NCI-H2081 (cell line): ENCODE measurements at regions not wholly inside any gene's neighbourhood (a gene's known extent, or its start where the extent isn't known, plus 50 kb on each side); places are given as distances from the start of the nearest gene placed in this dataset.
"Not testable (repeated sequence)": the region's sequence is repeated elsewhere in the genome, so short reads cannot be mapped to it uniquely, and the experiment has no call there.

Experiments
- DNase-seq, 2 experiments: peaks; one replicate each; lab custom pipeline; 2025; lab: John Stamatoyannopoulos, UW

GRCh38 chr1:94362466-94363058 lies 55.6 kb upstream of the ABCD3 start:
- no peak for DNase-seq

- DNase-seq: no peak
Observed at GRCh38 chr1:94358630-94359599, 59.3 kb upstream of the ABCD3 start.

- no peak for DNase-seq
Observed at GRCh38 chr1:94357661-94358060, 60.5 kb upstream of the ABCD3 start.

- no peak for DNase-seq
Observed at GRCh38 chr1:94355485-94355980, 62.7 kb upstream of the ABCD3 start.

GRCh38 chr1:94351481-94351880 lies 66.7 kb upstream of the ABCD3 start:
- DNase-seq: no peak

- no peak for DNase-seq
Observed at GRCh38 chr1:94350350-94350924, 67.8 kb upstream of the ABCD3 start.

GRCh38 chr1:94349853-94350252 lies 68.3 kb upstream of the ABCD3 start:
- no peak for DNase-seq

GRCh38 chr1:94348386-94348785 lies 69.8 kb upstream of the ABCD3 start:
- DNase-seq: not testable (repeated sequence)

- no peak for DNase-seq
Observed at GRCh38 chr1:94345148-94345721, 73.0 kb upstream of the ABCD3 start.

GRCh38 chr1:94342416-94342815 lies 75.8 kb upstream of the ABCD3 start:
- no peak for DNase-seq

- DNase-seq: no peak
Observed at GRCh38 chr1:94339206-94339927, 78.8 kb upstream of the ABCD3 start.

GRCh38 chr1:94336991-94337390 lies 81.2 kb upstream of the ABCD3 start:
- DNase-seq: no peak

- peak; percentile 72 to 82 for DNase-seq
Observed at GRCh38 chr1:94335950-94336349, 82.2 kb upstream of the ABCD3 start.

- no peak for DNase-seq
Observed at GRCh38 chr1:94335447-94335846, 82.7 kb upstream of the ABCD3 start.

- no peak for DNase-seq
Observed at GRCh38 chr1:94334764-94335163, 83.4 kb upstream of the ABCD3 start.

GRCh38 chr1:94332952-94333351 lies 85.2 kb upstream of the ABCD3 start:
- DNase-seq: no peak

- no peak for DNase-seq
Observed at GRCh38 chr1:94332516-94332915, 85.7 kb upstream of the ABCD3 start.

- DNase-seq: no peak
Observed at GRCh38 chr1:94329986-94330385, 88.2 kb upstream of the ABCD3 start.

GRCh38 chr1:94329276-94329675 lies 88.9 kb upstream of the ABCD3 start:
- no peak for DNase-seq

- no peak for DNase-seq
Observed at GRCh38 chr1:94327001-94327690, 89.8 kb upstream of the ARHGAP29 start.

- DNase-seq: no peak
Observed at GRCh38 chr1:94326329-94326728, 88.9 kb upstream of the ARHGAP29 start.
